Nucleus accumbens (tissue), 56 donors: ENCODE measurements at regions not wholly inside any gene's neighbourhood (a gene's known extent, or its start where the extent isn't known, plus 50 kb on each side); places are given as distances from the start of the nearest gene placed in this dataset.
"Not testable (repeated sequence)": the region's sequence is repeated elsewhere in the genome, so short reads cannot be mapped to it uniquely, and the experiment has no call there.

Experiments
- DNase-seq, 56 donors: peaks; one replicate each; lab custom pipeline; 2025; lab: John Stamatoyannopoulos, UW

DNA sequence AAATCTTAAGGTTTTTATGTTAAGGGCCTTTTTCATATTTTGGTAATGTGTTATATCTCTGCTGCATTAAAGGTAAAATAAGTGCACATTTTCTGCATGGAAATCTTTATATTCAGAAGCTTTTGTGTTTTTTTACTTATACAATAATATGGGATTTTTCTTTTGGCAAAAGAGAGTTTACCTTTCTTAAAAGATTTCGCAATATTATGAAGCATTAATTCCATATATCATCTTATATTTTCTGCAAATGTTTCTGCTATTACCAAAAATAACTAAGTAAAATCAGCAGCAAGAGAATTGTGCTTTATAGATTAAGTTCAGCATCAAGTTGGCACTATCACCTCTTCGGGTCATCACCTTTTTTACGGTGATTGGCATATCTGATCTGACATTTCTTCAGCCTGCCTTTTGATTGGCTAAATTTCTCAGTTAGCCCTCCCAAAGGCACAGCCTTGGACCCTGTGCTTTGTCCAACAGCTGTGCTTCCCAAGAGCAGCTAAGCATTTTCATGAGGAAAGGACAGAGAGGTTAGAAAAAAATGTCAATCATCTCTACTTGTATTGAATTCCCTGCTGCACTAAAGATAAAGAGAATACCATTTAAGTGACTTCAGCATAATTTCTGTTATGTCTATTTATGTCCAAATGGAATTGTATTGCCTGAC, 767.1 kb upstream of the PRMT6 start:
- DNase-seq, result no peak

DNA sequence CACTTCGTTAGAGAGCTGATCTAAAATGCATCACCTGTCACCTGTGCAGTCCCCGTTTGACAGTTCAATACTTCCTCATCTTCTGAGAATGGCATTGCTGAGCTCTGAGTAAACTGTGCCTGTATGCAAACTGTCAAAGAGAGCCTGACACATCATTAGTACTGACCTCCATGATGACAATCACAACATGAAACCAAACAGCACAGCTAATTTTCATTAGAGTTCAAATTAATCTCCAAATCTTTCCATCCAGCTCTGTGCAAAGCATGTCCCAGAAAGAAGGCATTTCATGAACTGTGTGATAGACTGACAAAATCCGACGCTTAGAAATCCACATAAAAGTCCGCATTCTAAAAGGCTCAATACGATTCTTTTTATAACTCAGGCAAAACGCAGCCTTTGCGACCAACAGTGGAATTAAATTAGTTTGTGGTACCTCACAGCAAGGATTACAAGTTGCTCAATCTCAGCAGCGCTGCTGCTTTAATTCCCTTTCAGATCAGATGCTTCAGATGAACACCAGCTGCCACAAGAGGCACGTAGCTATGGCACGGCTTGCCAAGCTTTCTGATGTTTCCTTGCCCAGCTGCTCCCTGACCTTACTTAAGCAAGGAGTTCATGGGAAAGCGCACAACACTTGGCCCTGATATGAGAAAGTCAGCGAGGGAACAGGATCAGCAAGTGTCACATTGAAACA, 765.5 kb upstream of the PRMT6 start:
- DNase-seq, result peak in 1 of 56 donors; percentile 3

DNA sequence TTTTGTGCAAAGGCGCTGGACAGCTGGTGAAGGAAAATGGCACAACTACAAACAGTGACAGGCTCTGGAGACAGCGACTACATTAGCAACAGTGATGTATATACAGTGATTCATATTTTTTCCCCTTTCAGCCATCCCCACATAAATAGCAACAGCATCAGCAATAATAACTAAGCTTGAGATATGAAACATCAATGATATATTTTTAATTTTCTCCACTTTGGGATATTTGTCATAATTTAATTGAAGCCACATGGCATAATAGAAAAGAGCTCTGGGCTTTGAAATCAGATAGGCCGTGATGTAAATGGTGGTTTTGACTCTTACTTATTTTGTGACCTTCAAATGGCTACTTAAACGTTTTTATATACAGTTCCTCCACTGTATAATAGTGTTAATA, 764.3 kb upstream of the PRMT6 start:
- no peak for DNase-seq

DNA sequence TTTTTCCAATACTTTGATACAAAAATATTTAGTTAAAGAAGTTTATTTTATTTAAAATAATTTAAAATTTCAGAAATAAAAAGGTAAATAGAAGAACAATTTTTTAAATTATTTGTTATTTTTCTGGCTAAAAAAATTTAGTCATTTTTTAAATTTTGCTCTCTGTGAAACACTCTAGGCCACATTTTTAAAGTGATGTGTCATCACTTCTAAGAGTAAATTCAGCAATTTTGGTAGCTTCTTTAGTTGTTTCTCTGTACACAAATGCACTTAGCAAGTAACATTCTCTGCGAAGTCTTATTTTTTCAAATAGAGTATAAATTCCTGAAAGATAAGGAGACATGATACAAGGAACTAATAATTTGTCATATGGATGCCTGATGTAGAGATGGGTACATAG, 760.0 kb upstream of the PRMT6 start:
- DNase-seq, result no peak

DNA sequence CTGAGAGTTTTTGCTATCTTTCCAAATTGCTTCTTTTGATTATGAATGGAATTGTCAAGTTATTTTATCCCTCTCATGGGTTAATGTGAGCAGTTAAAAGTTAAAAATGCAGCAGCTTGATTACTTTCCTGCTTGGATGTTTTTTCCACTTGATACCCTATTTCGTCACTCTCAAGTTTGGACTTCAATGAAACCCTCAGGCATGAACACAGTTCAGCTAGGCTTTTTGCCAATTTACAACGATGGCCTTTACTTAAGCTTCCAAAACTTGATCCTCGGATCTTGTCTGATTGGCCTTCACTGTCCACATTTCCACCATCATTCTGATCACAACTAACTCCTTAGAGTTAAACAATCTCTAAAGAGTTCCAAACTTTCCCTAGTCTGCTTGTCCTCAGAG, 752.4 kb upstream of the PRMT6 start:
- DNase-seq, result no peak

DNA sequence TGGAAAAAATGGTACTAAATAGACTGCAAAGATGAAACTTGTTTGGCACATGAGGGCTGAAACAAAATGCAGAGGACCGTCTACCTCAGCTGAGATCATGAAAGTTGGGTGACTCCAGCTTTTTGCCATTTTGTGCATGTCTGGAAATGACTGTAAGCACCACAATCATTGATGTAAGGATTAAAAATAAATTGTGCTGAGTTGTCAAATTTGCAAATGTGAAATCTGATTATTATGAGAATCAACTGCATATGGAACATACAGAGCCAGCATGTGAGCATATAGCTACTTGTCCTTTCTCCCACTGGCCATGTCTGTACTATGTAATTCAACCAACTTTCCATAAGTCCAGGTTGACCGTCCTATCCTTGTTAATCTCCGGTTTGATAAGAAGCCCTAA, 736.9 kb upstream of the PRMT6 start:
- DNase-seq, result no peak

DNA sequence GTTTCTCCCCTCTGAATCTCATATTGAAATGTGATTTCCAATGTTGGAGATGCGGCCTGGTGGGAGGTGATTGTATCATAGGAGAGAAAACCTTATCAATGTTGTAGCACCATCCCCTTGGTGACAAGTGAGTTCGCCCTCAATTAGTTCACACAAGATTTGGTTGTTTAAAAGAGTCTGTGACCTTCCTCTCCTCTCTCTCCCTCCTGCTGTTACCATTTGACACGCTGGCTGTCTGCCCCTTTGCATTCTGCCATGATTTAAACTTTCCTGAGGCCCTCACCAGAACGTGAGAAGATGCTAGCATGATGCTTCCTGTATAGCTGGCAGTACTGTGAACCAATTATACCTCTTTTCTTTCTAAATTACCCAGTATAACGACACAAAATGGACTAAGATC, 730.9 kb upstream of the PRMT6 start:
- DNase-seq, result no peak

DNA sequence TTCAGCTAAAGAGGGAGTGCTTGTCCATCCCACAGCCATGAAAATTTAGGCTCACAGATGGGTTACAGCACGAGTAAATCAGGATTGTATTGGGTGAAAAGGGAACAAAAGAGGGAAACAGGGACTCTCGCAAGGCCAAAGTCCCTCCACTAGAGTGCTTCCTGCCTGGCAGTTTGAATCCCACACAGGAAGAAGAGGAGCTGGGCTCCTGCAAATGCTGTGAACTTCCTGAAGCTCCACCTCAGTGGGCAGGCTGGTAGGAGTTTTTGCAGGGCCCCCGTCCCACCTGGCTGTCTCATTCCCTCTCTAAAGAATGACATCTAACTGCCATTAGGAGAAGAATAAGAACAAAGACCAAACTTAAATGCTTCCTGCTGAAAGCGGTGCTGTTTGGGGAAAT, 712.0 kb upstream of the PRMT6 start:
- no peak for DNase-seq

DNA sequence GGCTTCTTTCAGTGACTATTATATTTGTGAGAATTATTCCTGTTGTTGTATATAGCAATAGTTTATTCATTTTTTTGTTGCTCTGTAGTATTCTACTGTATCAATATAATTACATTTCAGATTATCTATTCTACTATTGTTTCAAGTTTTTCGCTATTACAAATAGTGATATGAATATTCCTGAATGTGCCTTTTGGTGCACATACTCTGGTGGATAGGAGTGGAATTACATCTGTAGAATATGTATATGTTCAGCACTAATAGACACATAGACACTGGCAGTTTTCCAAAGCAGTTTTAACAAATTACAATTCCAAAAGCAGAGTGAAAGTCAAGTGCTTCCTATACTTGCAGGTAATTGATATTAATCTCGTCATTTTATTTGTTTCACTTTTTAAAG, 696.2 kb upstream of the PRMT6 start:
- no peak for DNase-seq

DNA sequence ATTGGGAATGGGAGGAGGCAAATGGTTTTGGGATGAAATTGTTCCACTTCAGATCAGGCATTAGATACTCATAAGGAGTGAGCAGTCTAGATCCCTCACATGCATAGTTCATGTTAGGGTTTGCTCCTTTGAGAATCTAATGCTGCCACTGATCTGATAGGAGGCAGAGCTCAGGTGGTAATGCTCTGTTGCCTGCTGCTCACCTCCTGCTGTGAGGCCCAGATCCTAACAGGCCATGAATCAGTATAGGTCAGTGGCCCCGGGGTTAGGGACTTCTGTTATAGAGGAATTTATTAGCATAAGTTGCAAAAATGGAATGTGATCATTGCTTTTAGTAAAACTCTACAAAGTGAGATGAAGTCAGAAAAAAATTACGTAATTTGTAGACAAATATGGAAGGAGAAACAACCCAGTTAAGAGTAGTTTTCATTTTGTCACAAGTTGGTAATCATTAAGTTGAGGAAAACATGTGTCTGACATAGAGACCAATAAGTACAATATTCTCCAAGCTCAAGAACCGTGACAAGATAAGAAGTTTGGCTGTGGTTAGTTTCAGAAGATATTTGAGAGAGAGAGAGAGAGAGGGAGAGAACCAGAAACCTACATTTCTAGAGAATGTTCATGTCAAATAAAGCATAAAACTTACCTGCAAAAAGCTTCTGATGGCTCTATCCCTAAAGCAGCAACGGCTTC, 689.7 kb upstream of the PRMT6 start:
- DNase-seq, result no peak

DNA sequence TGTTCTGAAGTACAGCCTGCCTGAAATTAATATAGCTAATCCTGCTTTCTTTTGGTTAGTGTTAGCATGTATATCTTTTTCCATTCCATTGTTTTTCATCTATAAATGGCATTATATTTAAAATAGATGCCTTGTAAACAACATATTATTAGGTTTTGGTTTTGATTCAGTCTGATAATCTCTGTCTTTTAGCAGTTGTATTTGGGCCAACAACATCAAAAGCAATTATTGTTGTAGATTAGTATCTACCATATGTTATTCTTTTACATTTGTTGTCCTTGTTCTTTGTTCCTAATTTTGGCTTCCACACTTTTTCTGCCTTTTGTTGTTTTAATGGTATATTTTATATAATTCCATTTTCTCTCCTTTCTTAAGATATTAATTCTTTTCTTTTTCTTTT, 678.2 kb upstream of the PRMT6 start:
- DNase-seq, result no peak

DNA sequence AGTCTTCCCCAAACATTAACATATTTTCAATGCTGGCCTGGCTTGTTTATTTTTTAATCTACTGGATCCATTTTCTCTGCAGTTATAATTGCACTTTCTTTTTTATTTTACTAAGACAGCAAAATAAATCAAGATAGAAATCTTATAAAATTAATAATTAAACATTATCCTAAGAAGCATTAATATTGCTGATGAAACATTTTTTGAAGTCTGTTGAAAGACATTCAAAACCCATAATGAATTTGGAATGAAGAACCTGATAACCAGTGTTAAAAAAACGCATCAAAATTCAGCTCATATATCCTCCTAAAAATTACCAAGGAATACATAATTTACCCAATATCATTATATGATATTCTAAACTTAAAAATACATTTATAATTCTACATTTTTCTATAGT, 675.7 kb upstream of the PRMT6 start:
- no peak for DNase-seq

DNA sequence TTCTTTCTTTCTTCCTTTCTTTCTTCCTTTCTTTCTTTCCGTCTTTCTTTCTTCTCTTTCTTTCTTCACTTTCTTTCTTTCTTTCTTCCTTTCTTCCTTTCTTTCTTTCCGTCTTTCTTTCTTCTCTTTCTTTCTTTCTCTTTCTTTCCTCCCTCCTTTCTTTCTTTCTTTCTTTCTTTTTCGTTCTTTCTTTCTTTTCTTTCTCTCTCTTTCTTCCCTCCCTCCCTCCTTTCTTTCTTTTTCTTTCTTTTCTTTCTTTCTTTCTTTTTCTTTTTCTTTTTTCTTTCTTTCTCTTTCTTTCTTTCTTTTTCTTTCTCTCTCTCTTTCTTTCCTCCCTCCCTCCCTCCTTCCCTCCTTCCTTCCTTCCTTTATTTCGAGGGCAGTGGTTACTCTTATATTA, 667.3 kb upstream of the PRMT6 start:
- not testable (repeated sequence) for DNase-seq

DNA sequence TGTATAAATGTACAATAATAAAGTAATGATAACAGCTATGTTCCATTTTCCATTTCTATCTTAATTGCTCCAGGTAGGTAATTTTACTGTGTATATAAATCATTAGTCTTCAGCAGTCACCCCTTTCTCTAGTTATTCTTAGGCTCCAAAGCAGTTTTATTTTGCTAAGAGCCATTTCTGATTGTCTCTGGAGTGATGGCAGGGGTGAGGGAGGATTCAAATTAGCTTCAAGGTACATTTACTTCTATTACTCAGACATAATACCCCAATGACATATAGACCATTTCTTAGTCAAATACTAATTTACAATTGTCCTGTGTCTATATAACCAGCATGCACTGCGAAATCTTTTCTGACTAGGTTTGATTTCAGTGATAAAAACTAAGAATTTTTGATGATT, 663.4 kb upstream of the PRMT6 start:
- DNase-seq, result no peak

DNA sequence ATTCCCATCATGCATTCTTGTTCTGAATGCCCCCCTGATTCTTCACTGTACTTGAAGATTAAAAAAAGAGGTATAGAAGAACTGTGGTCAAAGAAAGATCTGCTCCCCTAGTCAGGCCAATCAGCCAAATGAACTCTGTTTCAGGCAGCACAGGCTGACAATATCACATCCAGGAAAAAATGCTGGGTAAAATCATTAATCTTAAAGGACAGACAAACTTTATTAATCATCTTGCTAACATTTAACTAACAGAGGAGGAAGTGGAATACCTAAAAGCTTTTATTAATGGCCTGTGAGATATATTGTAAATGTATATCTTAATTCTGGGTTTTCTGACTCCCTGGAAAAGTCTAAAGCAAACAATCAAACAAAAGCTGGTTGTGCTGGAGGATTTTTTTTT, 660.5 kb upstream of the PRMT6 start:
- DNase-seq, result no peak

DNA sequence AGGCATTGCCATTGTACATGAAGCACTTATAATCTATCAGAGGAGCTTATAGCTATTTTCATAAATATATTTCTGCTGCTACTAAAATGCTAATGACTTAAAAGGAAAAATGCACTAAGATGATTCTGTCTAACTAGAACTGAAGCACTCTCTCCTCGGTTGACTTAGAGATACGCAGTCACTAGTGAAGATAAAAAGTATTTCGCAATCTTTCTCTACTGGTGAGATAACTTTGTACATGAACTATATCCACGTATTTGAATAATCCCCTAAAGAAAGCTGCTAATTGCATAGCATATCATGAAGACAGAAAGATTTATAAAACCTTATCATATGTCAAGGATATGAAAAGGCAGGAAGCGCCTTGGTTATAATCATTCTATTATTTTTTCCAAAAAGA, 658.1 kb upstream of the PRMT6 start:
- no peak for DNase-seq

DNA sequence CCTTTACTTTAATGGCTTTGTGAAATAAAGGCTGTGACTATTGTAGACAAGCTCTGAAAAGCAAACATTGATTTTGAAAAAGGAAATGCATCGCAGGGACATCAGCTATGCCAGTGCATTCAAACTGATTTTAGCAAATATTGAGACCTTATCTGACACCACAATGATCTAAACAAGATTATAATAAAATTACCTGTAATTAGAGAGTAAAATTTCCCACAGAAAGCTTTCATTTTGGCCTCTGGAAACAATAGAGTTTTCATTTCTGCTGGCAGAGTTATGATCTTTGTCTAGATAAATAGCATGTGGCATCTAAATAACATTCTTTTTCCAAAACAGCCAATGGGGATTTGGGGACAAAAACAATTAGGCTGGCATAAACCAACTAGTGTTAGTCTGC, 650.4 kb upstream of the PRMT6 start:
- DNase-seq, result no peak

DNA sequence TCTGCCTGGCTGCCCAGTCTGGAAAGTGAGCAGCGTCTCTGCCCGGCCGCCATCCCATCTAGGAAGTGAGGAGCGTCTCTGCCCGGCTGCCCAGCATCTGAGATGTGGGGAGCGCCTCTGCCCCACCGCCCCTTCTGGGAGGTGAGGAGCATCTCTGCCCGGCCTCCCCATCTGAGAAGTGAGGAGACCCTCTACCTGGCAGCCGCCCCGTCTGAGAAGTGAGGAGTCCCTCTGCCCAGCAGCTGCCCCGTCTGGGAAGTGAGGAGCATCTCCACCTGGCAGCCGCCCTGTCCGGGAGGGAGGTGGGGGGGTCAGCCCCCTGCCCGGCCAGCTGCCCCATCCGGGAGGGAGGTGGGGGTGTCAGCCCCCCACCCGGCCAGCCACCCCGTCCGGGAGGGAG, 644.2 kb upstream of the PRMT6 start:
- not testable (repeated sequence) for DNase-seq

DNA sequence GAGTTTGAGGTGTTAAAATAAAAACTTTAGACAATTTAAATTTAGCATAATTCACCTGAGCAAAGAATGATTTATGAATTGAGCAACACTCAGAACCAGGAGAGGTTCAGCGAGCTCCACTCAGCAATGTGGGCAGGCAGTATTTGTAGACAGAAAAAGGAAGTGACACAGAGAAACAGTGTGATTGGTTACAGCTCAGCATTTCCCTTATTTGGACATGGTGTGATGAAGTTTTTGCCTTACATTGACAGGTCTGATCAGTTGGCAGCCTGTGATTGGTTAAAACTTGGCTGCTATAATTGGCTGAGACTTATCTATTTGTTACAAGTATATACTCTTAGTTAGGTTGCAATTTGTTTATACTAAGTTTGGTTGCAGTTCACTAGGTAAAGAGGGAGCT, 621.2 kb upstream of the PRMT6 start:
- no peak for DNase-seq

DNA sequence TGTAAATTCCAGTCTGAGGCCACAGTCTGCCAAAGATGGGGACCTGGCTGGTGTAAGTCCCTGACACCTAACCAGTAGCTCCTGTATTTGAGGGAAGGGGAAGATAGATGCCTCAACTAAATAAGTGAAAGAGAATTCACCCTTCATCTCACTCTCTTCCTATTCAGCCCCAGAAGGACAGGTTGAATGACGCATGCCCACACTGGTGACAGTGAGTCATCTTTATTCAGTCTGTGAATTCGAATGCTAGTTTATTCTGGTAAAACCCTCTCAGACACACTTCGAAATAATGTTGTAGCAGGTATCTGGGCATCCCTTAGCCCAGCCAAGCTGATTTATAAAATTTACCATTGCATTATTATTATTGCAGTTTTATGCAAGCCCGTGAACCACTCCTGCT, 617.0 kb upstream of the PRMT6 start:
- DNase-seq, result peak in 2 of 56 donors; percentile 2 to 14

DNA sequence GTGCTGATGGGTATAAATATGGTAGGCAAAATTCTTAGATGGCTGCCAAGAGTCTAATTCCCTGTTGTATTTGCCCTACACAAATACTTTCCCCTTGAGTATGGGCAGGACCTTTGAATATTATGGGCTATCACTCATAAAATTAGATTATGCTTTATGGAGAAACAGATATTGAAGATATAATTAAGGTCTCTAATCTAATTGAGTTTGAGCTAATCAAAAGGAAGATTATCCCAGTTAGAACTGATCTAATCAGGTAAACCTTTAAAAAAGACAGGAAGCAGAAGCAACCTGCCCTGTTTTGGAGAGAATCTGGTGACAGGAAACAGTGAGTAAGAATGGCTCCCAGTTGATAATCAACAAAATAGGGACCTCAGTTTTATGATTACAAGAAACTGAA, 609.0 kb upstream of the PRMT6 start:
- DNase-seq, result no peak

DNA sequence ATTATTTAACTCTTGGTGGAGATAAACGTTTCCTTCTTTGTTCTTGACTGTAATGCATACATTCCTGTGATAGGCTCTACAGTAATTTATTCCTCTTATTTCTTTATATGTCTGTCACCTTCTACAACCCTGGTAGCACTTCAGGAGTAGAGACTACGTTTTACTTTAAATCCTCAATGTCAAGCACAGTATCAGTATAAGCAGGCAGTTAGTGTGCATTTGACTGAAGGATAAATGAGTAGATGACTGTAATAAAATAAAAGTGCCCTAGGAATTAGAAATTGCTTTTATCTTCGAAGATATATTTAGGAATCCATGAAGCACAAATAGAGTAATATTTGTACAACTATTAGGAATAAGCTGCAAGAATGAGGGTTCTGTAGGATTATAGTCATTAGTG, 599.6 kb upstream of the PRMT6 start:
- DNase-seq, result no peak
